Panc1 (cell line): ENCODE measurements at regions not wholly inside any gene's neighbourhood (a gene's known extent, or its start where the extent isn't known, plus 50 kb on each side); places are given as distances from the start of the nearest gene placed in this dataset.

Source experiments
- POLR2AphosphoS5 ChIP-seq: IDR thresholded peaks from 2 replicates; pipeline ENCODE4 v1.6.1; 2012; ENCODE audit warnings: mild to moderate bottlenecking, low read depth, low read length, moderate library complexity
- TF ChIP-seq, protein P1 (sequence below): fragments of 450-650 bp; IDR thresholded peaks from 2 replicates; pipeline ENCODE4 v1.5.1; 2017; ENCODE audit warnings: mild to moderate bottlenecking
- TF ChIP-seq, protein P2 (sequence below), 2 experiments: IDR thresholded peaks; 2 replicates each; pipeline ENCODE4 v1.6.1; 2011 to 2012; ENCODE audit warnings: low read depth in 2 of 2, control low read depth in 1 of 2, low read length in 1 of 2, mild to moderate bottlenecking in 1 of 2, moderate library complexity in 1 of 2; ENCODE audit not compliant: insufficient read depth in 1 of 2

DNA sequence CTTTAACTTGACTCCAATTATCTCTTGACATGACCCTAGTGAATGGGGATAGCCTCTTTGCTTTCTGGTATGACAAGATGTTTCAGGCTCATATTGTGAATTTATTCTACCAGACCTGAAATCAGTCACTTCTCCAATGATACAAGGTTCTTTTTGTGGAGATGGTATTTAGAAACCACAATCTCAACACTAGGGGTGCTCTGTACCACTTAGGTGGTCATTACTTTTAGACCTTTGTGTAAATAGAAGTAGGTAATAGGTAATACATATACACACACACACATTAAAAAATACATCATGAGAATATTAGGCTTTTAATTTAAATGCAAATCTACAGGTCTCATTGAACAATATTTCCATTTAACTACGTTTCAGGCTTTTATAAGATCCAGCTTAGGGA is 199.0 kb upstream of the RHOBTB1 start:
- TF ChIP-seq, protein P1, sequence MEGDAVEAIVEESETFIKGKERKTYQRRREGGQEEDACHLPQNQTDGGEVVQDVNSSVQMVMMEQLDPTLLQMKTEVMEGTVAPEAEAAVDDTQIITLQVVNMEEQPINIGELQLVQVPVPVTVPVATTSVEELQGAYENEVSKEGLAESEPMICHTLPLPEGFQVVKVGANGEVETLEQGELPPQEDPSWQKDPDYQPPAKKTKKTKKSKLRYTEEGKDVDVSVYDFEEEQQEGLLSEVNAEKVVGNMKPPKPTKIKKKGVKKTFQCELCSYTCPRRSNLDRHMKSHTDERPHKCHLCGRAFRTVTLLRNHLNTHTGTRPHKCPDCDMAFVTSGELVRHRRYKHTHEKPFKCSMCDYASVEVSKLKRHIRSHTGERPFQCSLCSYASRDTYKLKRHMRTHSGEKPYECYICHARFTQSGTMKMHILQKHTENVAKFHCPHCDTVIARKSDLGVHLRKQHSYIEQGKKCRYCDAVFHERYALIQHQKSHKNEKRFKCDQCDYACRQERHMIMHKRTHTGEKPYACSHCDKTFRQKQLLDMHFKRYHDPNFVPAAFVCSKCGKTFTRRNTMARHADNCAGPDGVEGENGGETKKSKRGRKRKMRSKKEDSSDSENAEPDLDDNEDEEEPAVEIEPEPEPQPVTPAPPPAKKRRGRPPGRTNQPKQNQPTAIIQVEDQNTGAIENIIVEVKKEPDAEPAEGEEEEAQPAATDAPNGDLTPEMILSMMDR, result no peak; the same call in 1 of the 2 replicates
- TF ChIP-seq, protein P2, sequence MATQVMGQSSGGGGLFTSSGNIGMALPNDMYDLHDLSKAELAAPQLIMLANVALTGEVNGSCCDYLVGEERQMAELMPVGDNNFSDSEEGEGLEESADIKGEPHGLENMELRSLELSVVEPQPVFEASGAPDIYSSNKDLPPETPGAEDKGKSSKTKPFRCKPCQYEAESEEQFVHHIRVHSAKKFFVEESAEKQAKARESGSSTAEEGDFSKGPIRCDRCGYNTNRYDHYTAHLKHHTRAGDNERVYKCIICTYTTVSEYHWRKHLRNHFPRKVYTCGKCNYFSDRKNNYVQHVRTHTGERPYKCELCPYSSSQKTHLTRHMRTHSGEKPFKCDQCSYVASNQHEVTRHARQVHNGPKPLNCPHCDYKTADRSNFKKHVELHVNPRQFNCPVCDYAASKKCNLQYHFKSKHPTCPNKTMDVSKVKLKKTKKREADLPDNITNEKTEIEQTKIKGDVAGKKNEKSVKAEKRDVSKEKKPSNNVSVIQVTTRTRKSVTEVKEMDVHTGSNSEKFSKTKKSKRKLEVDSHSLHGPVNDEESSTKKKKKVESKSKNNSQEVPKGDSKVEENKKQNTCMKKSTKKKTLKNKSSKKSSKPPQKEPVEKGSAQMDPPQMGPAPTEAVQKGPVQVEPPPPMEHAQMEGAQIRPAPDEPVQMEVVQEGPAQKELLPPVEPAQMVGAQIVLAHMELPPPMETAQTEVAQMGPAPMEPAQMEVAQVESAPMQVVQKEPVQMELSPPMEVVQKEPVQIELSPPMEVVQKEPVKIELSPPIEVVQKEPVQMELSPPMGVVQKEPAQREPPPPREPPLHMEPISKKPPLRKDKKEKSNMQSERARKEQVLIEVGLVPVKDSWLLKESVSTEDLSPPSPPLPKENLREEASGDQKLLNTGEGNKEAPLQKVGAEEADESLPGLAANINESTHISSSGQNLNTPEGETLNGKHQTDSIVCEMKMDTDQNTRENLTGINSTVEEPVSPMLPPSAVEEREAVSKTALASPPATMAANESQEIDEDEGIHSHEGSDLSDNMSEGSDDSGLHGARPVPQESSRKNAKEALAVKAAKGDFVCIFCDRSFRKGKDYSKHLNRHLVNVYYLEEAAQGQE (IDR thresholded peaks at IDR 0.05; ENCODE audit: insufficient read depth in 1 of 2, low read depth in 2 of 2, low read length in 1 of 2), result no peak
- TF ChIP-seq POLR2AphosphoS5, result no peak
